ENCODE measurements at regions not wholly inside any gene's neighbourhood (a gene's known extent, or its start where the extent isn't known, plus 50 kb on each side); places are given as distances from the start of the nearest gene placed in this dataset.

- Mint-ChIP-seq H3K27ac (no peak overlapping the region), H3K4me1 (peaks cover 21% of the 10 kb centered on the region), H3K27me3 (ENCODE audit: low read depth) (peaks cover 22% of the 10 kb centered on the region), H3K4me3 (no peak overlapping the region), H3K36me3 (ENCODE audit: low read depth) (no peaks in the 10 kb centered on the region), H3K9me3 (no peaks in the 10 kb centered on the region)
- TF ChIP-seq CTCF (IDR thresholded peaks at IDR 0.05; ENCODE audit: unreplicated experiment in 3 of 3): no peak
These were observed 234.6 kb downstream of the FGF9 start for GRCh38 chr13:21905486-21905885.

- no peaks in the 10 kb centered on the region for H3K9me3 Mint-ChIP-seq
- no peak overlapping the region for H3K27ac Mint-ChIP-seq
- H3K27me3 Mint-ChIP-seq (ENCODE audit: low read depth): peaks cover 22% of the 10 kb centered on the region
- no peaks in the 10 kb centered on the region for H3K4me1 Mint-ChIP-seq
- H3K36me3 Mint-ChIP-seq (ENCODE audit: low read depth): no peaks in the 10 kb centered on the region
- no peak overlapping the region for H3K4me3 Mint-ChIP-seq
- no peak for TF ChIP-seq CTCF (IDR thresholded peaks at IDR 0.05; ENCODE audit: unreplicated experiment in 3 of 3)
These were observed 238.5 kb downstream of the FGF9 start for GRCh38 chr13:21909331-21909730.

GRCh38 chr13:21910546-21910945 is 239.7 kb downstream of the FGF9 start:
- Mint-ChIP-seq H3K27ac (no peak overlapping the region), H3K9me3 (no peaks in the 10 kb centered on the region), H3K4me1 (no peaks in the 10 kb centered on the region), H3K36me3 (ENCODE audit: low read depth) (no peaks in the 10 kb centered on the region), H3K4me3 (no peak overlapping the region), H3K27me3 (ENCODE audit: low read depth) (peaks cover 22% of the 10 kb centered on the region)
- TF ChIP-seq CTCF (IDR thresholded peaks at IDR 0.05; ENCODE audit: unreplicated experiment in 3 of 3): no peak

- H3K9me3 Mint-ChIP-seq: no peaks in the 10 kb centered on the region
- no peak overlapping the region for H3K27ac Mint-ChIP-seq
- H3K4me1 Mint-ChIP-seq: no peaks in the 10 kb centered on the region
- H3K4me3 Mint-ChIP-seq: no peak overlapping the region
- H3K27me3 Mint-ChIP-seq (ENCODE audit: low read depth): peaks cover 19% of the 10 kb centered on the region
- no peaks in the 10 kb centered on the region for H3K36me3 Mint-ChIP-seq (ENCODE audit: low read depth)
- no peak for TF ChIP-seq CTCF (IDR thresholded peaks at IDR 0.05; ENCODE audit: unreplicated experiment in 3 of 3)
These were observed 240.9 kb downstream of the FGF9 start for GRCh38 chr13:21911646-21912298.

GRCh38 chr13:21913010-21913409 is 242.1 kb downstream of the FGF9 start:
- no peak overlapping the region for H3K4me3 Mint-ChIP-seq
- H3K9me3 Mint-ChIP-seq: no peaks in the 10 kb centered on the region
- no peak for TF ChIP-seq CTCF (IDR thresholded peaks at IDR 0.05; ENCODE audit: unreplicated experiment in 3 of 3)
- H3K4me1 Mint-ChIP-seq: peaks cover 3% of the 10 kb centered on the region
- peaks cover 12% of the 10 kb centered on the region for H3K27me3 Mint-ChIP-seq (ENCODE audit: low read depth)
- H3K27ac Mint-ChIP-seq: no peak overlapping the region
- H3K36me3 Mint-ChIP-seq (ENCODE audit: low read depth): no peaks in the 10 kb centered on the region

Data from nephron (organoid).